GOT3 (cell line): ENCODE measurements at regions not wholly inside any gene's neighbourhood (a gene's known extent, or its start where the extent isn't known, plus 50 kb on each side); places are given as distances from the start of the nearest gene placed in this dataset.

Experiments
- DNase-seq: peaks from one replicate; lab custom pipeline; 2025; ENCODE audit warnings: mixed read lengths; lab: John Stamatoyannopoulos, UW

- no peak for DNase-seq
Measured at GRCh38 chr12:75599061-75599460, 87.7 kb upstream of the KRR1 start.

GRCh38 chr12:75596406-75596805 lies 85.0 kb upstream of the KRR1 start:
- no peak for DNase-seq

GRCh38 chr12:75592638-75593335 lies 81.4 kb upstream of the KRR1 start:
- DNase-seq, result no peak

DNA sequence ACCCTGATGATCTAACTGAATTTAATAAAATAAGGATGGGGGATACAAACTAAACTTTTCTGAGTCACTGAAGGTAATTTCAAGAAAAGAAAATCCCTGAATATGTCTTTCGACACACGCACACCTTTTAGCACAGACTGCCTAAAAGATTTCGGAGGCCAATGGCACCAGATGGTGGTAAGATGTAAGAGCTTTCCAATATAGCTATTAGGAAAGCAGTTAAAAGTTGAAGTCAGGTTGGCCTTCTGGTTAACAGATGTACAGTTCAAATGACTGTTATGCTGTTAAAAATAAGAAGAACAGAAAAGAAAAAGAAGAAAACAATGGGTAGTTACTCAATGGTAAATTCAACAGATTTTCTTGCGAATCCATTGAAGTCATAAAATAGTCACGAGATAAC lies 80.7 kb upstream of the KRR1 start:
- no peak for DNase-seq

DNA sequence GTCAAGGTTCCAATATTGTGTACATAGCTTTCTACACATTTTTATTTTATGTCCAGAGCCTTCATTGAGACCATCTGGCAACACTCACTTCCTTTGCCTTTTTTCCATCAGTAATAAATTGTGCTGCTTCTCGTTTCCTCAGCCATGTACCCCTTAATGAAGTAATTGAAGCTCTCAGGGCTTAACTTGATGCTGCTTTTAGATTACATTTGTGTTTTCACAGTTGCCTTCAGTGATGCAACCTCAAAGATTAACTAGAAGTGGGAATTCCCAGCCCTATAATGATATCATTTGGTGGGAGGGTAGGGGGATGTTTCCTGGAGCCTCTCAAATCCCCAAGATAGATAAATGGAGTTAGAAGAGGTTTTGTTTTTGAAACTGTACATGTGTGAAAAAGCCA lies 80.2 kb upstream of the KRR1 start:
- no peak for DNase-seq

- DNase-seq, result no peak
Measured at GRCh38 chr12:75589801-75590200, 78.4 kb upstream of the KRR1 start.

DNA sequence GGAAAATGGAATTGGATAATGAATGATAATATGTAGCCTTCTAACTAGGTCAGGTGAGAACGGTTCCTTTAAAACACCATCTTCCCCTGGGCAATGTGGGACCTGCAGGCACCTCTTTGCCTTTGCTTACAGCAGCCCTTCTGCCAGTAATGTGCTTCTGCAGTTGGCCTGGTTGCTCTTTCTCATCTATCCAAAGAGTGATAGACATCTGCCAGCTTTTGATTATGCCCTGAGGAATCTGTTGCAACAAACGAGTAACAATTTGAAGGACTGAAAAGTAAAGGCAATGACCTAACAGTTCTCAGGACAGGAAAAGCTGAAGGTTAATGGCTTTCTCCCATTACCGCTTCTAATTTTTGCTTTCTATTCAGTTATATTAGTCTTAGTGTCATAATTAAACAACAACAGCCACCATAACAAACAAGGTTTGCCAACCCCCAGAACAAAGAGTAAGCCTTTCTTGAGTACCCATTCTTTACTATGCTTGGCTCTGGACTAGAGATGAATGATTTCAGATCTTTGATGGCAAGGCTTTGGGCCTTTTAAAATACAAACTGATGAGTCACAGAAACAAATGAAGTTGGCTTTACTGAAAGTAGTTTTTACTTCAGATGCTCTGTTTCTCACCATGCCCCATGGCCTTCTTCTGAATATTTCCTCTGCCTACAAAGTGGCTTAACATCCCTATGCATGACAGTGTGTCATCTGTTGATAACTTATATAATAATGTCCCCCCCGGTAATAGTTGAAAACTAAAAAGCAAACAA lies 76.1 kb upstream of the KRR1 start:
- no peak for DNase-seq

DNA sequence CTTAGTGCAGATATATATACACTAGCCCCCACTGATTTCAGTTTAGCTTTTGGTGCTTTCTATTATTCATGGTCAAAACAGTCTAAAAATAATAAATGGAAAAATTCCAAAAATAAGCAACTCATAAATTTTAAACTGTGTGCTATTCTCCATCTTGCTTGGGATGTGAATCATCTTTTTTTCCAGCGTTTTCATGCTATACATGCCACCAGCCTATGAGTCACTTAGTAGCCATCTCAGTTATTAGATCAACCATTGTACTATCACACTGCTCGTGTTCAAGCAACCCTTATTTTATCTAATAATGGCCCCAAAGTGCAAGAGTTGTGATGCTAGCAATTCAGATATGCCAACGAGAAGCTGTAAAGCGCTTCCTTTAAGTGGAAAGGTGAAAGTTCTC lies 73.9 kb upstream of the KRR1 start:
- no peak for DNase-seq

DNA sequence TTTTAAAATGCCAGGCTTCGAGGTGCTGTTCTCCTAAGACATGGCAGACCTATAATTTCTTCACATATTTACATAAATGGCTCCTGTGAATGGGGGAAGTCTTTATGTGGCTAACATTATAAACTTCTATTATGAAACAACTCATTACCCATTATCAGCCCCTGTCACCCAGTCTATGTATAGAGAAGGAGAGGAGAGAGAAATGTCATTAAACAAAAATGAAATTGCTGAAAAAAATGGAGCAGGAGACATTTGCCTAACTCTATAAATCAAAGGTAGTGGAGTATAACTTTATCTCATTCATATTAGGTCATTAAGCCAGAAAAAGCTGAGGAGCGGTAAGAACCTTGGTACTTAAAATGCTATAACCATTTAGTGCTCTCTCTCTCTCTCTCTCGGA lies 71.9 kb upstream of the KRR1 start:
- no peak for DNase-seq

GRCh38 chr12:75581515-75581914 lies 70.1 kb upstream of the KRR1 start:
- DNase-seq, result no peak

GRCh38 chr12:75579552-75579951 lies 68.1 kb upstream of the KRR1 start:
- no peak for DNase-seq

GRCh38 chr12:75578546-75578945 lies 67.1 kb upstream of the KRR1 start:
- no peak for DNase-seq

- DNase-seq, result no peak
Measured at GRCh38 chr12:75577812-75578211, 66.4 kb upstream of the KRR1 start.

- no peak for DNase-seq
Measured at GRCh38 chr12:75571656-75572205, 60.3 kb upstream of the KRR1 start.

GRCh38 chr12:75571204-75571603 lies 59.8 kb upstream of the KRR1 start:
- no peak for DNase-seq

DNA sequence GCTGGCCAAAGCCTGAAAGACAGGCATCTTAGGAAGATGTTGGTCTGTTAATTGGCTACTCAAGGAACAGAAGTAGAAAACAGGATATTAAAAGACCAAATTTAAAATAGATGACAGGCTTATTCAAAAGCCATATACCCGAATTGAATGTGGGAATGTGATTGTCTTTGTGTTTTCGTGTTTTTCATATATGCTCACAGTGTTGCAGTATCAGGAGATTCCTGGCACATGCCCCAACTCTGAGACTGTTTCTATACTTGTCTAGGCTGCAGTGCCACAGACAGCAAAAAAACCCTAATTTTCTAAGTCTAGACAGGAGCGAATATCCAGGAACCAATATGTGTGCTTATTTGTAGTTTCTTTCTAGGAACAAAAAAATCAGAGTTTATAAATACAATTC lies 57.4 kb upstream of the KRR1 start:
- no peak for DNase-seq

GRCh38 chr12:75568393-75568792 lies 57.0 kb upstream of the KRR1 start:
- DNase-seq, result no peak

DNA sequence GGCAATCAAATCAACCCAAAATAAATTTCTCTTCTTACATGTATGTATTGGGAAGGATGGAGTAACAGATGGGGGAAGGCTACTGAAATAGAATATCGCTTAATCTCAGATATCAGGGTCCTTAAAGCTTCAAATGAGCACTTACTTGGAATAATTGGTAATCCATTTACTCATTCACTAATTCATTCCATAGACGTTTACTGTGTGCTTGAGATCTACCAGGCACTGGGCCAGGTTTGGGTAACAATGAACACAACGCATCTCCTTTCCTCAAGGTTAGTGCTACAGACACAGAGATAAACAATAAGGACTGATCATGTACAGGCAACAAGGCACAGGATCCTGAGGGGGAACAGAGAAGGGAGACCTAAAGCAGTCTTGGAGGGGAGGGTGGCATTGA lies 54.4 kb upstream of the KRR1 start:
- no peak for DNase-seq

GRCh38 chr12:75564852-75565251 lies 53.4 kb upstream of the KRR1 start:
- DNase-seq, result no peak

DNA sequence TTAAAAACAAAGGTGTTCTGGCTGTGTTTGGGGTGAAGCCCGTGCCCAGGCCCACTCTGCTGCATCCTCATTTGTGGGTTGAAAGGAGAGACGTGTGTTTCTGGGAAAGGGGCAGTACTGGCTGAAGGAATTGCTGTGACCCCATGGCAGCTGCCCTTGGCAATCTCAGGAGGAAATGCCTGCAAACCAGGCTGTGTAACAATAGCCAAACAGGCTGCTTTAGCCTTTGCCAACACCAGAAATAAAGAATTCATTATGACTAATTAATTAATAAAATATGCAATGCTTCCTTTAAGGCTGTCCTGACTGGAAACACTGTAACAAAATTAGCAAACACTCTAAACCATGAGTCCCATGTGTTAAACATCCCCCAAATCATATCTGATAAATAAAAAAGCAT lies 53.0 kb upstream of the KRR1 start:
- no peak for DNase-seq

DNA sequence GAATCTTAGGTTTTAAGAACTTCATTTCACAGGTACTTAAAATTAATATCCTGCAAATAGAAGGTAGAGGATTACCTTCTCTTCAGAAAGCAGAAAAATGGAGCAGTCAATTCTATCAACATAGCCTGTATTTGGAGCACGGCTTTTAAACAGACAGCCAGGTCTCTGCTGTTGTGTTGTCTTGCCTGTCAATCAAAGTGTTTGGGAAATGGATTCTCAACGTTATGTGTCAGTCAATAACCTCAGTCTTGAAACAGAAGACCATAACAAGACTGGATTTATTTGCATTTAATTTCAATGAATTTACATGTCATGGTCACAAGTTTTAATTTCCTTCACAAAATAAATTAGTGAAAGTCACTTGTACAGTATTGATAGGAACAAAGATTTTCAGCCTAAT lies 51.9 kb upstream of the KRR1 start:
- no peak for DNase-seq

DNA sequence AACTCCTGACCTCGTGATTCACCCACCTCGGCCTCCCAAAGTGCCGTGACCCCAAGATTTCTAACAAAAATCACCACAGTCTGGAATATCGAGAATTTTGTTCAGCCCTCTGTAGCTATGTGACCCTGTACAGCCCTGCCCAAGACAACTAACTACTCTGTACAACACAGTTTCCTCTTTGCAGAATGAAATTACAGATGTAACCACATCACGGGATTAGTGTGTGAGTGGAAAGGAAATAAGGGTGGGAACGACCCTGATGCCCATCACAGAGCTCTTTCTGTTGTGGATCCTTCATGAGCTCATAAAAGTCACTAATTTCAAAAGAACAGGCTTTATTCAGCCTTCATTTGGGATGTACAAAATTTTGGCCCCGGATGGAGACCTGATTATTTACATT lies 50.5 kb upstream of the KRR1 start:
- DNase-seq, result no peak
